HEK293 (cell line): ENCODE measurements at regions not wholly inside any gene's neighbourhood (a gene's known extent, or its start where the extent isn't known, plus 50 kb on each side); places are given as distances from the start of the nearest gene placed in this dataset.

Source experiments
- CTCF ChIP-seq: fragments of 450-650 bp; formaldehyde crosslinking; IDR thresholded peaks from 2 replicates; pipeline ENCODE4 v1.5.1; 2016; ENCODE audit warnings: missing biosample characterization, missing genetic modification characterization
- ELK4 ChIP-seq: IDR thresholded peaks from 2 replicates; pipeline ENCODE4 v1.6.1; 2011; ENCODE audit warnings: mild to moderate bottlenecking, low read depth, low read length, borderline replicate concordance
- REST ChIP-seq: fragments of 450-650 bp; formaldehyde crosslinking; IDR thresholded peaks from 2 replicates; pipeline ENCODE4 v1.5.1; 2016; ENCODE audit warnings: missing biosample characterization, missing genetic modification characterization
- TCF7L2 ChIP-seq: IDR thresholded peaks from 2 replicates; pipeline ENCODE4 v1.6.1; 2011; ENCODE audit warnings: low read depth, mild to moderate bottlenecking, inconsistent platforms, low read length, moderate library complexity, borderline replicate concordance
- ZNF274 ChIP-seq, 2 experiments: fragments of 200-500 bp in 1 of 2; fragments of 450-650 bp in 1 of 2; sonication (Bioruptor generic) in 1 of 2; formaldehyde crosslinking in 1 of 2; IDR thresholded peaks; 2 replicates each; pipeline versions ENCODE4 v1.5.1 to v1.6.1; 2014 to 2016; ENCODE audit warnings: borderline replicate concordance in 1 of 2, inconsistent platforms in 1 of 2, low read length in 1 of 2, missing biosample characterization in 1 of 2, missing genetic modification characterization in 1 of 2
- ZNF423 ChIP-seq: fragments of 450-650 bp; formaldehyde crosslinking; IDR thresholded peaks from 2 replicates; pipeline ENCODE4 v1.5.1; 2016; ENCODE audit warnings: missing biosample characterization, missing genetic modification characterization
- ZNF660 ChIP-seq: fragments of 450-650 bp; IDR thresholded peaks from 2 replicates; pipeline ENCODE4 v1.5.1; 2018; ENCODE audit warnings: missing biosample characterization, mild to moderate bottlenecking, missing genetic modification characterization

- TF ChIP-seq CTCF (no peak), ZNF423 (tag by site-specific recombination) (no peak), TCF7L2 (no peak), ZNF274 (IDR thresholded peaks at IDR 0.05; ENCODE audit: low read length) (no peak), ZNF274 (tag by site-specific recombination; IDR thresholded peaks at IDR 0.05; ENCODE audit: borderline replicate concordance) (no peak), REST (tag by site-specific recombination) (no peak), ELK4 (no peak), ZNF660 (tag by site-specific recombination) (no peak)
Measured at GRCh38 chr5:143663872-143664271, 148.1 kb upstream of the HMHB1 start.
